MG63 (cell line): ENCODE measurements at regions not wholly inside any gene's neighbourhood (a gene's known extent, or its start where the extent isn't known, plus 50 kb on each side); places are given as distances from the start of the nearest gene placed in this dataset.

Experiments
- DNase-seq: peaks from one replicate; pipeline ENCODE4 v3.0.0-alpha.2; 2020
- H3K27me3 ChIP-seq: fragments of 250-450 bp; sonication (Bioruptor Pico); 2 replicates; pipeline ENCODE4 v1.5.1; 2020; ENCODE audit warnings: mild to moderate bottlenecking, moderate library complexity
- H3K36me3 ChIP-seq: fragments of 250-450 bp; sonication (Bioruptor Pico); 2 replicates; pipeline ENCODE4 v1.5.1; 2020; ENCODE audit warnings: mild to moderate bottlenecking, moderate library complexity
- H3K4me3 ChIP-seq: fragments of 250-450 bp; sonication (Bioruptor Pico); 2 replicates; pipeline ENCODE4 v1.5.1; 2020; ENCODE audit warnings: mild to moderate bottlenecking, moderate library complexity
- H3K9me3 ChIP-seq: fragments of 250-450 bp; sonication (Bioruptor Pico); 2 replicates; pipeline ENCODE4 v1.5.1; 2020; ENCODE audit warnings: mild to moderate bottlenecking, moderate library complexity

- H3K36me3 ChIP-seq: no peaks in the 10 kb centered on the region
- no peaks in the 10 kb centered on the region; the same call in 1 of the 2 replicates for H3K27me3 ChIP-seq
- H3K9me3 ChIP-seq: no peaks in the 10 kb centered on the region
- DNase-seq: peak; percentile 65
- H3K4me3 ChIP-seq: 0 out of 2 replicates have a peak overlapping the region, but pooled peaks have one; percentile 16
These were observed 482.9 kb downstream of the AGTPBP1 start for GRCh38 chr9:85258823-85259370.

- Histone ChIP-seq H3K4me3 (no peak overlapping the region), H3K9me3 (no peaks in the 10 kb centered on the region), H3K36me3 (no peaks in the 10 kb centered on the region), H3K27me3 (no peaks in the 10 kb centered on the region; the same call in 1 of the 2 replicates)
- no peak for DNase-seq
These were observed 483.5 kb downstream of the AGTPBP1 start for GRCh38 chr9:85258236-85258635.

- no peak for DNase-seq
- Histone ChIP-seq H3K27me3 (no peaks in the 10 kb centered on the region; the same call in 1 of the 2 replicates), H3K4me3 (no peak overlapping the region), H3K36me3 (no peaks in the 10 kb centered on the region), H3K9me3 (no peaks in the 10 kb centered on the region)
These were observed 492.5 kb downstream of the AGTPBP1 start for GRCh38 chr9:85249313-85249621.

- no peak for DNase-seq
These were observed 493.0 kb downstream of the AGTPBP1 start for GRCh38 chr9:85248514-85249312.

GRCh38 chr9:85246541-85246940 is 495.2 kb downstream of the AGTPBP1 start:
- no peak overlapping the region for H3K4me3 ChIP-seq
- H3K36me3 ChIP-seq: no peaks in the 10 kb centered on the region
- H3K9me3 ChIP-seq: no peaks in the 10 kb centered on the region
- H3K27me3 ChIP-seq: no peaks in the 10 kb centered on the region; the same call in 1 of the 2 replicates
- DNase-seq: no peak

More at GRCh38 chr9:85248514-85249312, 493.0 kb downstream of the AGTPBP1 start:
- Histone ChIP-seq H3K9me3 (no peaks in the 10 kb centered on the region), H3K36me3 (no peaks in the 10 kb centered on the region), H3K27me3 (no peaks in the 10 kb centered on the region; the same call in 1 of the 2 replicates), H3K4me3 (no peak overlapping the region)

- no peaks in the 10 kb centered on the region; the same call in 1 of the 2 replicates for H3K27me3 ChIP-seq
- no peaks in the 10 kb centered on the region for H3K9me3 ChIP-seq
- no peaks in the 10 kb centered on the region for H3K36me3 ChIP-seq
- no peak overlapping the region for H3K4me3 ChIP-seq
- no peak for DNase-seq
These were observed 496.9 kb downstream of the AGTPBP1 start for GRCh38 chr9:85244856-85245255.

GRCh38 chr9:85243977-85244376 is 497.8 kb downstream of the AGTPBP1 start:
- Histone ChIP-seq H3K36me3 (no peaks in the 10 kb centered on the region), H3K27me3 (no peaks in the 10 kb centered on the region; the same call in 1 of the 2 replicates), H3K9me3 (no peaks in the 10 kb centered on the region), H3K4me3 (no peak overlapping the region)
- no peak for DNase-seq

GRCh38 chr9:85237478-85237877 is 504.3 kb downstream of the AGTPBP1 start:
- Histone ChIP-seq H3K36me3 (no peaks in the 10 kb centered on the region), H3K4me3 (no peak overlapping the region), H3K9me3 (no peaks in the 10 kb centered on the region), H3K27me3 (no peaks in the 10 kb centered on the region)
- DNase-seq: no peak

- Histone ChIP-seq H3K36me3 (no peaks in the 10 kb centered on the region), H3K9me3 (no peaks in the 10 kb centered on the region), H3K27me3 (no peaks in the 10 kb centered on the region), H3K4me3 (no peak overlapping the region)
- DNase-seq: no peak
These were observed 511.7 kb downstream of the AGTPBP1 start for GRCh38 chr9:85230081-85230480.

GRCh38 chr9:85228111-85228855 is 513.5 kb downstream of the AGTPBP1 start:
- no peak for DNase-seq
- H3K4me3 ChIP-seq: no peak overlapping the region
- no peaks in the 10 kb centered on the region for H3K27me3 ChIP-seq
- H3K36me3 ChIP-seq: no peaks in the 10 kb centered on the region
- H3K9me3 ChIP-seq: no peaks in the 10 kb centered on the region

GRCh38 chr9:85225180-85225579 is 516.6 kb downstream of the AGTPBP1 start:
- no peaks in the 10 kb centered on the region for H3K9me3 ChIP-seq
- no peaks in the 10 kb centered on the region for H3K27me3 ChIP-seq
- no peak for DNase-seq
- H3K36me3 ChIP-seq: no peaks in the 10 kb centered on the region
- no peak overlapping the region for H3K4me3 ChIP-seq

- H3K9me3 ChIP-seq: no peaks in the 10 kb centered on the region
- DNase-seq: peak; percentile 61
- no peaks in the 10 kb centered on the region for H3K36me3 ChIP-seq
- H3K27me3 ChIP-seq: no peaks in the 10 kb centered on the region
- H3K4me3 ChIP-seq: no peak overlapping the region
These were observed 517.0 kb downstream of the AGTPBP1 start for GRCh38 chr9:85224729-85225128.

GRCh38 chr9:85224301-85224700 is 517.5 kb downstream of the AGTPBP1 start:
- Histone ChIP-seq H3K27me3 (no peaks in the 10 kb centered on the region), H3K9me3 (no peaks in the 10 kb centered on the region), H3K36me3 (no peaks in the 10 kb centered on the region), H3K4me3 (no peak overlapping the region)
- DNase-seq: peak; percentile 74

GRCh38 chr9:85223506-85224125 is 518.1 kb downstream of the AGTPBP1 start:
- no peaks in the 10 kb centered on the region for H3K36me3 ChIP-seq
- DNase-seq: no peak
- no peak overlapping the region for H3K4me3 ChIP-seq
- no peaks in the 10 kb centered on the region for H3K27me3 ChIP-seq
- no peaks in the 10 kb centered on the region for H3K9me3 ChIP-seq

GRCh38 chr9:85216601-85217000 is 525.2 kb downstream of the AGTPBP1 start:
- H3K27me3 ChIP-seq: no peaks in the 10 kb centered on the region
- H3K9me3 ChIP-seq: no peaks in the 10 kb centered on the region
- no peaks in the 10 kb centered on the region for H3K36me3 ChIP-seq
- no peak for DNase-seq
- H3K4me3 ChIP-seq: no peak overlapping the region

GRCh38 chr9:85215961-85216360 is 525.8 kb downstream of the AGTPBP1 start:
- Histone ChIP-seq H3K9me3 (no peaks in the 10 kb centered on the region), H3K36me3 (no peaks in the 10 kb centered on the region), H3K4me3 (no peak overlapping the region), H3K27me3 (no peaks in the 10 kb centered on the region)
- DNase-seq: no peak

- DNase-seq: no peak
- Histone ChIP-seq H3K27me3 (no peaks in the 10 kb centered on the region), H3K9me3 (no peaks in the 10 kb centered on the region), H3K4me3 (no peak overlapping the region), H3K36me3 (no peaks in the 10 kb centered on the region)
These were observed 526.3 kb downstream of the AGTPBP1 start for GRCh38 chr9:85215416-85215815.
